H1 (cell line): ENCODE measurements at regions not wholly inside any gene's neighbourhood (a gene's known extent, or its start where the extent isn't known, plus 50 kb on each side); places are given as distances from the start of the nearest gene placed in this dataset.

Experiments
- CTCF ChIA-PET: fragments of 300-600 bp; sonication (Branson Sonifier 250); formaldehyde crosslinking; loops from one replicate; lab custom pipeline; 2021; ENCODE audit not compliant: partially characterized antibody; lab: Charles Lee
- POLR2A ChIA-PET: fragments of 300-600 bp; sonication (Branson Sonifier 250); formaldehyde crosslinking; loops from one replicate; lab custom pipeline; 2021; ENCODE audit warnings: inconsistent platforms; ENCODE audit not compliant: partially characterized antibody; lab: Charles Lee
- DNase-seq, 2 experiments: peaks; one replicate each; pipeline versions ENCODE4 v3.0.0 to v3.0.0-alpha.2; 2010 to 2022; ENCODE audit warnings: low spot score in 2 of 2, low read depth in 1 of 2, mixed read lengths in 1 of 2
- FAIRE-seq: peaks from 2 replicates; lab custom pipeline; 2011; peaks lifted over from hg19 to GRCh38; lab: Jason Lieb, UNC
- H2AFZ ChIP-seq: 2 replicates; pipeline ENCODE4 v1.8.1; 2012; ENCODE audit warnings: low read length, inconsistent platforms
- H2AK5ac ChIP-seq: 2 replicates; pipeline ENCODE4 v1.6.1; 2013; ENCODE audit warnings: low read depth, low read length
- H2BK120ac ChIP-seq: replicated peaks from 2 replicates; pipeline ENCODE3; 2013; ENCODE audit warnings: low read depth, low read length, inconsistent platforms
- H2BK12ac ChIP-seq: 2 replicates; pipeline ENCODE4 v1.6.1; 2013; ENCODE audit warnings: low read depth, low read length
- H2BK15ac ChIP-seq: 2 replicates; pipeline ENCODE4 v1.6.1; 2013; ENCODE audit warnings: low read length
- H2BK20ac ChIP-seq: 2 replicates; pipeline ENCODE4 v1.6.1; 2013; ENCODE audit warnings: low read length
- H2BK5ac ChIP-seq: 2 replicates; pipeline ENCODE4 v1.6.1; 2013; ENCODE audit warnings: low read depth, low read length
- H3K14ac ChIP-seq: 2 replicates; pipeline ENCODE4 v1.6.1; 2013; ENCODE audit warnings: inconsistent platforms; ENCODE audit not compliant: insufficient read length
- H3K18ac ChIP-seq: 2 replicates; pipeline ENCODE4 v1.6.1; 2013; ENCODE audit warnings: low read length; ENCODE audit errors: extremely low read depth
- H3K23ac ChIP-seq: 2 replicates; pipeline ENCODE4 v1.6.1; 2013; ENCODE audit warnings: inconsistent platforms; ENCODE audit not compliant: insufficient read length
- H3K23me2 ChIP-seq: 2 replicates; pipeline ENCODE4 v1.6.1; 2013; ENCODE audit warnings: low read depth, low read length
- H3K27ac ChIP-seq: 2 replicates; pipeline ENCODE4 v1.6.1; 2011; ENCODE audit warnings: low read depth, low read length, inconsistent platforms
- H3K27me3 ChIP-seq, 4 experiments: replicated peaks in 1 of 4; 1 replicate in 1 of 4; 2 replicates in 3 of 4; pipeline versions ENCODE4 v1.6.1 to v1.8.1; 2011 to 2013; ENCODE audit warnings: low read length in 3 of 4, mild to moderate bottlenecking in 3 of 4, inconsistent platforms in 2 of 4, mixed read lengths in 2 of 4, moderate library complexity in 1 of 4; ENCODE audit not compliant: control insufficient read depth in 3 of 4, insufficient read depth in 3 of 4; ENCODE audit errors: extremely low read depth in 1 of 4
- H3K36me3 ChIP-seq, 4 experiments: 2 replicates each; pipeline versions ENCODE4 v1.6.1 to v1.8.1; 2011 to 2013; ENCODE audit warnings: mild to moderate bottlenecking in 4 of 4, low read length in 3 of 4, moderate library complexity in 2 of 4, control low read depth in 1 of 4, inconsistent platforms in 1 of 4; ENCODE audit not compliant: insufficient read depth in 4 of 4, control insufficient read depth in 2 of 4
- H3K4ac ChIP-seq: replicated peaks from 2 replicates; pipeline ENCODE3; 2013; ENCODE audit warnings: low read length, low read depth, mixed read lengths, inconsistent platforms; ENCODE audit not compliant: insufficient read length
- H3K4me1 ChIP-seq, 4 experiments: replicated peaks in 1 of 4; 1 replicate in 1 of 4; 2 replicates in 3 of 4; pipeline versions ENCODE4 v1.6.1 to v1.8.1; 2011 to 2013; ENCODE audit warnings: low read length in 3 of 4, inconsistent platforms in 2 of 4, mixed read lengths in 1 of 4; ENCODE audit not compliant: insufficient read depth in 4 of 4, control insufficient read depth in 3 of 4
- H3K4me2 ChIP-seq, 2 experiments: 2 replicates each; pipeline versions ENCODE4 v1.6.1 to v1.8.1; 2011 to 2013; ENCODE audit warnings: low read depth in 2 of 2, low read length in 2 of 2, control low read depth in 1 of 2, inconsistent platforms in 1 of 2, mild to moderate bottlenecking in 1 of 2; ENCODE audit not compliant: insufficient read depth in 1 of 2
- H3K4me3 ChIP-seq, 4 experiments: fragments of 200-600, 300-600 bp in 1 of 4; sonication (generic), shearing (Covaris generic), sonication (Bioruptor Twin) in 1 of 4; 2 replicates each; pipeline versions ENCODE4 v1.5.1 to v1.8.1; 2011 to 2016; ENCODE audit warnings: low read length in 4 of 4, low read depth in 3 of 4, control low read depth in 2 of 4, inconsistent platforms in 2 of 4, mild to moderate bottlenecking in 2 of 4, mixed read lengths in 1 of 4, moderate library complexity in 1 of 4; ENCODE audit not compliant: insufficient read depth in 2 of 4; ENCODE audit errors: extremely low read depth in 1 of 4
- H3K56ac ChIP-seq: replicated peaks from 2 replicates; pipeline ENCODE3; 2013; ENCODE audit warnings: low read depth, mild to moderate bottlenecking, mixed read lengths, low read length, inconsistent platforms; ENCODE audit not compliant: insufficient read length
- H3K79me1 ChIP-seq: 2 replicates; pipeline ENCODE4 v1.6.1; 2013; ENCODE audit warnings: low read depth, low read length, control low read depth
- H3K79me2 ChIP-seq, 2 experiments: 2 replicates each; pipeline versions ENCODE4 v1.6.1 to v1.8.1; 2012 to 2013; ENCODE audit warnings: low read length in 2 of 2, mild to moderate bottlenecking in 2 of 2, inconsistent platforms in 1 of 2; ENCODE audit not compliant: insufficient read depth in 2 of 2, control insufficient read depth in 1 of 2
- H3K9ac ChIP-seq, 4 experiments: replicated peaks in 1 of 4; 1 replicate in 1 of 4; 2 replicates in 3 of 4; pipeline versions ENCODE4 v1.6.1 to v1.8.1; 2011 to 2013; ENCODE audit warnings: low read depth in 3 of 4, low read length in 3 of 4, control low read depth in 2 of 4, mild to moderate bottlenecking in 2 of 4, moderate library complexity in 2 of 4, inconsistent platforms in 1 of 4; ENCODE audit errors: extremely low read depth in 1 of 4
- H3K9me3 ChIP-seq, 2 experiments: 2 replicates each; pipeline versions ENCODE4 v1.6.1 to v1.8.1; 2012 to 2013; ENCODE audit warnings: mild to moderate bottlenecking in 2 of 2, moderate library complexity in 2 of 2, control low read depth in 1 of 2, inconsistent platforms in 1 of 2, low read depth in 1 of 2, low read length in 1 of 2, mixed read lengths in 1 of 2; ENCODE audit not compliant: insufficient read depth in 2 of 2
- H4K20me1 ChIP-seq, 2 experiments: replicated peaks in 1 of 2; 2 replicates each; pipeline versions ENCODE3 to v1.8.1; 2011 to 2013; ENCODE audit warnings: inconsistent platforms in 2 of 2, low read length in 2 of 2, mild to moderate bottlenecking in 1 of 2; ENCODE audit not compliant: insufficient read depth in 2 of 2, control insufficient read depth in 1 of 2
- H4K5ac ChIP-seq: 2 replicates; pipeline ENCODE4 v1.6.1; 2013; ENCODE audit warnings: low read length, low read depth, mixed read lengths, inconsistent platforms; ENCODE audit not compliant: insufficient read length
- H4K8ac ChIP-seq: 2 replicates; pipeline ENCODE4 v1.8.0; 2013; ENCODE audit warnings: mild to moderate bottlenecking, moderate library complexity, low read length, inconsistent platforms; ENCODE audit not compliant: insufficient read depth; ENCODE audit errors: extremely low read depth
- H4K91ac ChIP-seq: replicated peaks from 2 replicates; pipeline ENCODE3; 2013; ENCODE audit warnings: low read length, mixed read lengths, inconsistent platforms; ENCODE audit not compliant: insufficient read length
- ASH2L ChIP-seq: fragments of 200-600, 300-600 bp; sonication (generic); IDR thresholded peaks from one replicate; pipeline ENCODE4 v1.7.1; 2017; ENCODE audit warnings: low read length
- GTF2F1 ChIP-seq: IDR thresholded peaks from 2 replicates; pipeline ENCODE4 v1.6.1; 2012; ENCODE audit warnings: low read depth, low read length, improper control_type of control experiment, borderline replicate concordance
- KDM4A ChIP-seq: IDR thresholded peaks from one replicate; pipeline ENCODE4 v1.7.1; 2012; ENCODE audit warnings: low read depth, mild to moderate bottlenecking, moderate library complexity, low read length, inconsistent platforms; ENCODE audit not compliant: severe bottlenecking
- POLR2AphosphoS5 ChIP-seq: IDR thresholded peaks from 2 replicates; pipeline ENCODE4 v1.6.1; 2011; ENCODE audit warnings: low read depth, low read length
- RNF2 ChIP-seq: fragments of 200-900, 300-1000 bp; sonication (generic); IDR thresholded peaks from 2 replicates; pipeline ENCODE4 v1.7.1; 2016; ENCODE audit warnings: borderline replicate concordance, low read depth, mild to moderate bottlenecking, antibody characterized with exemption, low read length; ENCODE audit not compliant: poor library complexity, severe bottlenecking; ENCODE audit errors: missing control alignments
- SP2 ChIP-seq: IDR thresholded peaks from 2 replicates; pipeline ENCODE4 v1.6.1; 2012; ENCODE audit warnings: mild to moderate bottlenecking, low read length, inconsistent platforms
- YY1 ChIP-seq: IDR thresholded peaks from 2 replicates; pipeline ENCODE4 v1.6.1; 2011; ENCODE audit warnings: low read depth, mild to moderate bottlenecking, low read length
- WGBS, 2 experiments: shearing (Covaris generic) in 1 of 2; methylation state at CpG; one replicate each; pipeline versions ENCODE4 v1.1.6 to v1.1.7; 2013 to 2015; ENCODE audit warnings: low lambda C conversion rate in 2 of 2, mixed read lengths in 2 of 2, inconsistent platforms in 1 of 2, low coverage in 1 of 2, missing lambda C conversion rate in 1 of 2; ENCODE audit not compliant: insufficient replicate concordance in 2 of 2, insufficient coverage in 1 of 2, insufficient read length in 1 of 2; ENCODE audit errors: extremely low coverage in 1 of 2, missing lambda C conversion rate in 1 of 2; 5-methylcytosine and 5-hydroxymethylcytosine counted together
- TF ChIP-seq, protein P1 (sequence below): IDR thresholded peaks from 2 replicates; pipeline ENCODE4 v1.6.1; 2012; ENCODE audit warnings: low read length, inconsistent platforms

GRCh38 chr1:37290718-37291117 lies 183.7 kb upstream of the ZC3H12A start:
- 90% methylated on average over 4 of the region's 4 CpGs; no CpG with 5 or more reads in 1 of the 2 experiments for WGBS, 2 experiments
- Histone ChIP-seq H2AFZ (no peak overlapping the region), H2BK15ac (no peak overlapping the region), H2AK5ac (no peak overlapping the region), H3K27ac (no peak overlapping the region), H3K14ac (no peak overlapping the region), H3K27me3 (no peaks in the 10 kb centered on the region), H3K4ac (no peak overlapping the region), H4K91ac (no peak overlapping the region), H3K23ac (no peak overlapping the region), H2BK20ac (no peak overlapping the region), H3K36me3 (no peaks in the 10 kb centered on the region), H2BK120ac (no peak overlapping the region), H3K4me1 (peaks cover 0 to 2% (median 1%) of the 10 kb centered on the region in 4 experiments; a peak in 3 of 7 replicates), H4K20me1 (no peaks in the 10 kb centered on the region), H3K4me3 (no peak overlapping the region), H2BK12ac (no peak overlapping the region), H3K9ac (no peak overlapping the region), H3K56ac (no peak overlapping the region), H3K4me2 (no peak overlapping the region), H3K79me2 (no peaks in the 10 kb centered on the region), H3K18ac (no peak overlapping the region), H4K5ac (no peak overlapping the region), H4K8ac (no peak overlapping the region), H2BK5ac (no peak overlapping the region), H3K79me1 (no peaks in the 10 kb centered on the region), H3K9me3 (no peaks in the 10 kb centered on the region), H3K23me2 (no peaks in the 10 kb centered on the region)
- ChIA-PET CTCF (interaction anchor here (1.0 to 3.4 kb wide), 7 partner anchors 14 to 197 kb away, joined by 3 to 21 read pairs (median 3); no protein-coding TSS in a partner anchor), POLR2A (no interaction called here)
- FAIRE-seq (no peak), DNase-seq (no peak)
- TF ChIP-seq GTF2F1 (no peak), RNF2 (no peak), KDM4A (no peak), YY1 (no peak), POLR2AphosphoS5 (no peak), SP2 (no peak), ASH2L (no peak)
- TF ChIP-seq, protein P1, sequence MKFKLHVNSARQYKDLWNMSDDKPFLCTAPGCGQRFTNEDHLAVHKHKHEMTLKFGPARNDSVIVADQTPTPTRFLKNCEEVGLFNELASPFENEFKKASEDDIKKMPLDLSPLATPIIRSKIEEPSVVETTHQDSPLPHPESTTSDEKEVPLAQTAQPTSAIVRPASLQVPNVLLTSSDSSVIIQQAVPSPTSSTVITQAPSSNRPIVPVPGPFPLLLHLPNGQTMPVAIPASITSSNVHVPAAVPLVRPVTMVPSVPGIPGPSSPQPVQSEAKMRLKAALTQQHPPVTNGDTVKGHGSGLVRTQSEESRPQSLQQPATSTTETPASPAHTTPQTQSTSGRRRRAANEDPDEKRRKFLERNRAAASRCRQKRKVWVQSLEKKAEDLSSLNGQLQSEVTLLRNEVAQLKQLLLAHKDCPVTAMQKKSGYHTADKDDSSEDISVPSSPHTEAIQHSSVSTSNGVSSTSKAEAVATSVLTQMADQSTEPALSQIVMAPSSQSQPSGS, result no peak
